Stimulated activated CD8-positive, alpha-beta memory T cell treated with anti-CD3 and anti-CD28 coated beads, Interleukin-15, amount 100 ng/mL, for 48 hours (primary cell): ENCODE measurements at regions not wholly inside any gene's neighbourhood (a gene's known extent, or its start where the extent isn't known, plus 50 kb on each side); places are given as distances from the start of the nearest gene placed in this dataset.

Experiments
- DNase-seq, 2 donors: peaks; one replicate each; pipeline ENCODE4 v3.0.0-alpha.2; 2020; ENCODE audit warnings: low read depth in 2 of 2

DNA sequence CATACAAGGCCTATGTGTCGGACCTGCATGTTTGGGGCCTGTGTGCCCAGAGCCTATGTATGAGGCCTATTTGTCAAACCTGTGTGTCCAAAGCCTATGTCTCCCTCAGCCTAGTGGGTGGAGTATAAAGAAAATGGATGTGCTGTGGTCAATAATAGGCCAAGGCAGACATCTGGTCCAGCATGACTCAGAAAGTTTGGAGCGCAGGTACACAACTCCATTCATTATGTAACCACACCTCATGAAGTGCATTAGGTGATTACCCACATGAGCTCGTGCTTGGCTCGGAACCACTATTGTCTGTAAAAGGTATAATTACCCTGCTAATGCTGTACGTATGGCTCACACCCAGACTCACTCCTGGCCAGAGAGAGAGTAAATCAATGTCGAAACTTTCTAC is 302.4 kb upstream of the POU3F2 start:
- no peak for DNase-seq

DNA sequence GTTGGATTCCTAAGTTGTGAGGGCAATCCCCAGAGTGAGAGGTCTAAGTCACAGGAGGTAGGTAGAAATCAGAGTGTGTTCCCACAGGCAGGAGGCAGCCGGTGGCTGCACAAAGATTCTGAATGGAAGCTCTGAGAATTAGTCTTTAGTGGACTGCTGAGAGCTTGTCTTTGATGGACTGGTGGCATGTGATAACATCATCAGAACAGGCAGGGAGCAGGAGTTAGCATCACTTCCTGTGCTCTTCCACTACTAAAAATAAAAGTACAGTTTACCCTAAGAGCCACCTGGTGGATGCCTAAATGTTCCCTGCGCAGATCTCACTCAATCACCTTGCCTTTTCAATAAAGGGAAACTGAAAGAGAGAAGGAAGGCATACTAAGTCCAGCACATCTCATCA is 294.6 kb upstream of the POU3F2 start:
- no peak for DNase-seq

- no peak for DNase-seq
Observed at GRCh38 chr6:98546376-98546775, 288.0 kb upstream of the POU3F2 start.

GRCh38 chr6:98547151-98547550 is 287.2 kb upstream of the POU3F2 start:
- DNase-seq = no peak

- DNase-seq = no peak
Observed at GRCh38 chr6:98547634-98548033, 286.7 kb upstream of the POU3F2 start.

DNA sequence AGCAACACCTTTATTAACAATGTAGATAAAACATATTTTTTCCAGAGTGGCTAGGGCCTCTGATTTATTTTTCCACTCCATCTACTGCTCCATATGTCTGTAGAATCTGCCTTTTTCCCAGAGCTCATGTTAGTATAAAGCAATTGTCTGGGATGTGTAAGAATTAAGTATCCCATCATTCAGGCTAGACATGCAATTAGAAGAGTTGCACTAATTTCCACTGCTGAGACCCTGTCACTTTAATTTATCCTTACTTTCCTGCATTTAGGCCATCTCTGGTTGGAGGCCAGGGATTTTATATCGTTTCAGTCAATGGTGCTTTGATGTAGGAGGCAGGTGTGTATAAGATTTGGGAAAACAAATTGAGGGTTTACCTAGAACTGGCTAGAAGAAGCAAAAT is 286.1 kb upstream of the POU3F2 start:
- no peak for DNase-seq

DNA sequence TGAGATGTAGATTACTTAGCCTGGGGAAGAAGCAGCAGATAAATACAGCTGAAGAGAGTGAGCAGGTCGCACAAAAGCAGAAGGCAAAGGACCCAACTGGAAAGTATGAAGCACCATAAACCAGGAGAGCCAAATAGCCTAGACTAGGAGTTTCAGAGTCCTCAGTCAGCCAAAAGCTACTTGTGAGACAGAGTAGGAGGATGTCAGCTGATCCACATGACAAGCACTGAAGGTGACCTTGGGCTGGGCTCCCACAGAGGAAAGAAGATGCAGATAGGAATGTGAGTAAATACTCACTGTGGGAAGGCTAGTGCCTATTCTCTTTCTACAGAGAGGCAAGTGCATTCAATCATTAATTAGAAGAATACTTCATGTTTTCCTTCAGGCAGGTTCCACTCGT is 274.0 kb upstream of the POU3F2 start:
- DNase-seq = no peak

GRCh38 chr6:98560841-98561240 is 273.5 kb upstream of the POU3F2 start:
- no peak for DNase-seq

GRCh38 chr6:98566126-98566525 is 268.2 kb upstream of the POU3F2 start:
- no peak for DNase-seq

DNA sequence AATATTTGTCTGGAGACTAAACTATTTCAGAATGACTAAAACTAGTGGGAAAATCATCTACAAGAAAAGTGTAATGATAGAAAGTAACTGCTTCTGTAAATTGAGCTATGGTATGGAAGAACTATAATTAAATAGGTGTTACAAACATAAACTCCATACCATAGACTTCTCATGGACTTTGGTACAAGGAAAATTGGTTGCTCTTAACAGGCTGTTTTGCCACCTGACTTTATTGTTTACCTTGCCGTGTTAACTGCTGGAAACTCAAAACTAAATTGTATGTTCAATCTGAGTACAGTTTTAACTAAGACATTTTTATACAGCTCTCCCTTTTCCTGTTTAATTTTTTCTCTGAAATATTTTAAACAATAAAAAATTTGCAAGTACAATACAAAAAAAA is 261.8 kb upstream of the POU3F2 start:
- DNase-seq = no peak

GRCh38 chr6:98574984-98575383 is 259.4 kb upstream of the POU3F2 start:
- DNase-seq = no peak

- no peak for DNase-seq
Observed at GRCh38 chr6:98576791-98577190, 257.6 kb upstream of the POU3F2 start.

GRCh38 chr6:98578016-98578415 is 256.4 kb upstream of the POU3F2 start:
- DNase-seq = no peak

- DNase-seq = no peak
Observed at GRCh38 chr6:98579079-98579478, 255.3 kb upstream of the POU3F2 start.

DNA sequence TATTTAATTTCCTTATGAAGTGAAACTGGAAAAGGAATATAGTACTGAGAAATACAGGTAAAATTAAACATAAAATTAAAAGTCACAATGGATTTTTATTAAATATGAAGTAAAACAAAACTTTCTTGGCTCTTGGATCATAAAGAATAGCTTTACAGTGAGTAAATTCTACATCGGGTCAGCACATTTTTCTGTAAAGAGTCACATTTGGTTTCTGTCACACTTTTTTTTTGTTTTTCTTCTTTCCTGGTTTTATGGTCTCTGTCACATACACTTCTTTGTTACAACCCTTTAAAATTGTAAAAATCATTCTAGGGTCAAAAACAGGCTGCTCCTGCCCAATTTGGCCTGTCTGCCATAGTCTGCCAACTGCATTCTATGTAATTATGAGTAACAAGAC is 254.4 kb upstream of the POU3F2 start:
- DNase-seq = no peak

GRCh38 chr6:98581705-98582104 is 252.7 kb upstream of the POU3F2 start:
- no peak for DNase-seq

DNA sequence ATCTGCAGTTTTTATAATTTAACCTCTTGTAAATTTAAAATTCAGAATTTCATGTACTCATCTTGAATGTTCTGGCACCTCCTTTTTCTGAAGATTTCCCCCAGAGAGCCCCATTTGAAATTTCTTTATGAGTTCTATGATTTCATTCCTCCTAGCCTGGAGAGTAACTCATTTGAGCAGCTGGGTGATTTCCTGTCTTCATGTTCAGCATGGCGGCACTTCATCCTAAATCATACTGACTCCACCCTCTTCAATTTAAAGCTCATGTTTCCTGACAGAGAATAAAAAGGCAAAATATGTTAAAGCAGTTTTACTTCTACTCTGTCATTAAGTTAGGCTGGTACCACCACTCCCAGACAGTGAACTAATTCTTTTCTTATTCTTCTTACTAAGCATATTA is 250.9 kb upstream of the POU3F2 start:
- no peak for DNase-seq

GRCh38 chr6:98586163-98586562 is 248.2 kb upstream of the POU3F2 start:
- no peak for DNase-seq

GRCh38 chr6:98587555-98587954 is 246.8 kb upstream of the POU3F2 start:
- no peak for DNase-seq

GRCh38 chr6:98589536-98589935 is 244.8 kb upstream of the POU3F2 start:
- DNase-seq = no peak

DNA sequence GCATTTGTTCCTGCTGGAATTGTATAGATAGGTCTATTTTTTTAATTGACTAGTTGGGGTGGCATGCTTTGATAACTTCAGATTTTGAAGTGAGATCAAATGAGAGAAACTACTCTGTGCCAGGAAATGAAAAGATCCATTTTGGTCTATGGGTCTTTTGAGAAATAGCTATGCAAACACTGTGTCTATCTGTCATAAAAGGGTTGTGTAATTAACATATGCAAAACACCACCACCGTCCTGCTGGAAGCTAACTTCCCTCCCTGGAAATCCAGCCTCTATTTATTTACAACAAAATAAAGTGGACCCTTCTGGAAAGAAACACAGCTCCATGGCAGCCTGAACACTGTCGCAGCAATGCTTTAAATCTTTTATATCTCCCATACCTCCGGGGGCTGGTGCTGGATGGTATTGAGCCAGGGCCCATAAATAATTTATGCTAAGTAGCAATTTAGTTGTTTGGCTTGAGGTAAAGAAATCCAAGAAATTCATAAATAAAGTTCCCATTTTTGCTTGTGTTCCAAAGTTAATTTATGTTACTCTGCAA is 244.2 kb upstream of the POU3F2 start:
- DNase-seq = no peak

DNA sequence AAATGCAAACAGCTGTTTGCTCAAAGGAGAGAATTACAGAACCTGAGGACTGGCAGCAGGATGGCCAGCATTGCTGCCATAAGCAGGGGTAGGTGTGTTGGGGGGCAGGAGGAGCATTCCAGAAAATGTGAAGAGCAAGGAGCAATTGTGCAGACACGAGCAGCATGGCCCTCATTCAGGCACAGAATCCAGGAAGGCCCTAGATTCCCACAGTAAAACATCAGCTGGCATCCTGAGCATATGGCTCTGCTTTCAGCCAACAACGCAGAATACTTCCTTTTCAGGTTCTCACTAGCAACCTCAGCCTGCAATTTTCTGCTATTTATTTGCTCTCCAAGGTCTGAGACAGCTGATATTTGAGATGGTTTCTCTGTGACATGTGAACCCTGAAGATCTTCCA is 243.4 kb upstream of the POU3F2 start:
- DNase-seq = no peak

- DNase-seq = no peak
Observed at GRCh38 chr6:98593676-98594075, 240.7 kb upstream of the POU3F2 start.

- no peak for DNase-seq
Observed at GRCh38 chr6:98601716-98602115, 232.7 kb upstream of the POU3F2 start.

- DNase-seq = no peak
Observed at GRCh38 chr6:98605705-98606104, 228.7 kb upstream of the POU3F2 start.
